GM18909 (cell line): ENCODE measurements at regions not wholly inside any gene's neighbourhood (a gene's known extent, or its start where the extent isn't known, plus 50 kb on each side); places are given as distances from the start of the nearest gene placed in this dataset.
"Not testable (repeated sequence)": the region's sequence is repeated elsewhere in the genome, so short reads cannot be mapped to it uniquely, and the experiment has no call there.

ENCODE experiments used
- ATAC-seq: cut with Tn5 transposase; IDR thresholded peaks from one replicate; pipeline ENCODE4 v1.9.1; 2021; ENCODE audit warnings: mild to moderate bottlenecking; ENCODE audit not compliant: unreplicated experiment, poor library complexity

GRCh38 chr14:88981948-88982347 is 157.5 kb downstream of the TTC8 start:
- ATAC-seq: no peak

GRCh38 chr14:88983755-88984154 is 159.3 kb downstream of the TTC8 start:
- ATAC-seq: no peak

DNA sequence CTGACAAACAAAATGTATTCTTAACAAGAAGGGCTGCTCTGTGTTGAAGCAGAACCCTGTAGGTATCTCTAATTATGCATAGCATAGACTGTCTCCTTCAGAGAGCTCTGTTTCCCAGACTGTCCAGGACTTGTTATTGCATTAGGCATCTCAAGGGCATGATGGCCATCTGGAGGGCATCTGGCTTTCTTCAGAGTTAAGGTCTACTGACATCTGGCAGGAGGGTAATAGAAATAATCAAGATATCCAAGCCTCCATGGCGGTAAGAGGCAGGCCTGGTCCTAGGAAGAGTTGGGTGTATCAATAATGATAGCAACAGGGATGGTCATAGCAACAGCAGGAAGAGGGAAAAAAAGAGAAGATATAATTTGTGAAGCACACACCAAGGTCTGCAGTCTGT is 161.2 kb downstream of the TTC8 start:
- no peak for ATAC-seq

DNA sequence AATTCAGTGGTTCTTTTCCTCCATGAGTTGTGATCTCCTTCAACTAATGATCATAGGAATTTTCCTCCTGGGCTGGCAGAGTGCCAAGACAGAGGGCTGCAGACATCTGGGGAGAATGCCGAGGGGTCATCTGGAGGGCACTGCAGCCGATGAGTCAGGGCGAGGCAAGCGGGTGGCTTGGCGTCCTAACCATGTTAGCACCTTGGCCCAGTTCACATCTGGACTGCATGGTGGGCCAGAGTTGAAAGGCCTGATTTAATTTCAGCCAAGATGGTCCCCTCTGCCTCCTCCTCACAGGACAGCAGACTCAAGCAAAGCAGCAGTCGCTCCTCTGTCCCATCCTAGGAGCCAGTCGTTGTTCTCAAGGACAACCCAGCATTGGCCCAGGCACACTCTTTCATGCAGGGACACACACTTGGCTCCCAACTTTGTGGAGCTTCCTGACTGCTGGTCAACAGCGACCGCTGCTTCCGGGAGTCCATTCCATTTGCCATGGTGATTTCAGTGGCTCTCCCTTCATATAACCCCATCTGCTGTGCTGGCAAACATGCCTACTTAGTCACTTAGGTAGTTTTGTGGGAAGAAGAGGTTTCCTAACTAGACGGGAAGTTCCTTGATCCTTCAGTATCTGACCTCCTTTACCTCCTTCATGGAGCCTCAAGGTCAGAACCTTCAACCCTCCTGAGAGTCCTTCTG is 161.8 kb downstream of the TTC8 start:
- no peak for ATAC-seq

- not testable (repeated sequence) for ATAC-seq
Observed at GRCh38 chr14:88986908-88987307, 162.5 kb downstream of the TTC8 start.

DNA sequence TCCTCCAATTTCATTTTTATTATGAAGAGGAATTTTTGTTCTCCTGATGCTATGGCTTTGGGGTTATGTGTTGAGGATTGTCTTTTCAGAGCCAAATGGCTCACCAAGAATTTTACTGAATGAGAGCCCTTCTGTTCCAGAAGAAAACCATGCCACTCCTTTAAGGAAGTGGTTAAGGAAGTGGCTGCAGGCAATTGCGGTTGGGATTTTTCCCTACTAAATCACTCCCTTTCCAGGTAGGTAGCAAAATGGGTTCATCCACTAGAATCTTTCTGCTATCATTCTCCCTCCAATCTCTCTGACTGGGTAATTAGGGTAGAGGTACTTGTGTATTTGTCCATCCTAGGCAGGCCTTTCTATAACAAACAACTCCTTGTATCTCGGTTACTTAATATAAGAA is 163.1 kb downstream of the TTC8 start:
- no peak for ATAC-seq

- no peak for ATAC-seq
Observed at GRCh38 chr14:88989911-88990310, 165.5 kb downstream of the TTC8 start.

DNA sequence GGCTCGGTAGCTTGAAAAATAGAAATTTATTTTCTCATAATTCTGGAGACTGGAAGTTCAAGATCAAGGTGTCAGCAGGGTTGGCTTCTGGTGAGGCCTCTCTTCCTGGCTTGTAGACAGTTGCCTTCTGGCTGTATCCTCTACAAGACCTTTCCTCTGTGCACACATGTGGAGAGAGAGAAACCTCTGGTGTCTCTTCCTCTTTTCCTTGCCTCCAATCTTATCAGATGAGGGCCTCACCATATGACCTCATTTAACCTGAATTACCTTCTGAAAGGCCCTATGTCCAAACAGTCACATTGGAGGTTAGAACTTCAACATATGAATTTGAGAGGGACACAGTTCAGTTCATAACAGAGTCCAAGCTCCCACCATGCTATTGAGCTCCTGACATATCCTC is 166.4 kb downstream of the TTC8 start:
- ATAC-seq: no peak

GRCh38 chr14:88992011-88992410 is 167.6 kb downstream of the TTC8 start:
- ATAC-seq: no peak

DNA sequence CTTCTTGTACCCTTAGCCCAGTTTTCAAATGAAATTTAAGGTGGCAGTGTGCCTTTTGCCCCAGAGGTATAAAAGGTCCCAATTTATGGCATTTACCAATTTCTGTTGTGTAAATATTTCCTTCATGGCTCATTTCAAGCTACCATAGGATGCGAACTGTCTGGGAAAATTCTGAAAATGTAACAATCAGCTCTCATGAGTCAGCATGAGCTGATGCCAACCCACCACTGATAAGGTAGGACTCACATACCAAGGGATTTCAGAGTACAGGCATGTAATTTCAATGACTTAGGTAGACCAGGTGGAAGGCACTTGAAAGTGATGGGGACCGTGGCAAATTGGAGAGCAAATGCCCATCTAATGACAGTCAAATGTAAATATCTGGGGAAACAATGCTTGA is 169.5 kb downstream of the TTC8 start:
- ATAC-seq: no peak

DNA sequence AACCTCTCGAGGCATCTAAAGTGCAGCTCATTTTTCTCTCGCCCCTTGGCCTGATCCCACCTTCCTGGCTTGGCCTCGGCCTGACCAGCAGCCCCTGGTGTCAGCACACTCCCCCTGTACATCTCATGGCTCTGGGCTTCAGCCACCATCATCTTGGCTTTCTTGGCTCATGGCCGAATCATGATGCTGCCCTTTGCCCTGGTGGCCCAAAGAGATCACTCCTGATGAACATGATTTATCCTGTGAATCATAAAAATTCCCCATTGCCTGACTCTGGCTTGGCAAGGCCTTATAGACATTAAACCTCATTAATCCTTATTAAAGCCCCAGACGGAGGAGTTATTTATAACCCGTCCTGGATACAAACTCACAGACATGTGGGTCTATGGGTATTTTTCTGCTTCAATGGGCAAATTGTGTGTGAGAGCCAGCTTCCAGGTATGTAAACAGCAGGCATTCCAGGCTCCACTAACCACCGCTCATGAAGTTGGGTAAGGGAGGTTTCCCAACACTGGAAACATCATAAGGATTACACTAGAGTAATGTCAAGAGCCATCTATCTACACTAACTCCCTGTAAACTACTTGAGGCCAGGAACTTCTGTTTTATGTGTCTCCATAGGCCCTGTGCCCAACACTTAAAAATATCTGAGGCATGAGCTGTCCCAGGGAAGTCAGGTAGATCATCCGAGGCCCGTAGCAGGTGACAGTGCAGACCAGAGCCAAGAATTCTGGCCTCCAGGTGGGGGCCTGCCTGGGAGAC is 171.2 kb downstream of the TTC8 start:
- ATAC-seq: no peak

- ATAC-seq: no peak
Observed at GRCh38 chr14:88998027-88998426, 173.6 kb downstream of the TTC8 start.

- ATAC-seq: no peak
Observed at GRCh38 chr14:88999137-88999536, 174.7 kb downstream of the TTC8 start.

DNA sequence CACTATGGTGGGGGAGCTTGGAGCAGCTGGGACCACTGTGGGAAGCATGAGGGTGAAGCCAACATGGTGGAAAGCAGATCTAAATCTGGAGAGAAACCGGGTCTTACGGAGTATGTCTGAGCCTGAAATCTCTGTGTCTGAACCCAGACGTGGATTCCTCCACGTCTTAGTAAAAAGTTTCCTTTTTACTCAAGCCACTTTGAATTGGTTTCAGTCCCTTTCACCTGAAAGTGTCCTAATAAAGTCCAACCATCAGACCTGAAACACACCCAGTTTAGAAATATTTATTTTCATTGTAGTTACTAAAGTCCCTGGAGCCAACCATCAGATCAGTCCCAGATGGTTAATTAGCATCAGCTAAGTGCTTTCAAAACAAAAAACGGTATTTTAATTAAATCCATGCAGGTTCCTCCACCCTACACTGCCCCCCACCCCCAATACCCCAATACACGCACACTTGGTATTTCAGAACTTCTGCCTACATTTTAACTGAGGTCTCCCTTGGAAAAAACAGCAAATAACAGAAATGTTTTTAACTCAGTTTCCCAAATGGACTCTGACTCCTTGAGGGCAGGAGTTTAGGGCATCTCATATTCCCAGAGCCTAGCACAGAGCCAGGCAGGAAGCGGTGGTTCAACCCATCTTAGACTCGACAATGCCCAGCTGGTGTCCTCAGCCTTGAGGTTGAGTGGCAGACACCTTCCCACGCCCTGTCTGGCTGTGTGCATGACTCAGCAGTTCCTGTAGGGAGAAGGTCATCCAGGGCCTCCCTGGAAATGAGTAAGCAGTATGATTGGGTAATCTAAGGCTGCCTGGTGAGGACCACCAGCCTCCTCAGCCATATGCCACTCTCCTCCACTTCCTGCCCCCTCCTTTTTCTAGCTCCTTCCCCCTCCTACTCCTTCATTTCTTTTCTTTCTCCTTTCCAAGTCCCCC is 175.8 kb downstream of the TTC8 start:
- ATAC-seq: no peak

GRCh38 chr14:89004166-89004565 is 179.7 kb downstream of the TTC8 start:
- ATAC-seq: no peak

- ATAC-seq: no peak
Observed at GRCh38 chr14:89007906-89008305, 183.5 kb downstream of the TTC8 start.

GRCh38 chr14:89011355-89012281 is 187.2 kb downstream of the TTC8 start:
- ATAC-seq: no peak

- no peak for ATAC-seq
Observed at GRCh38 chr14:89012282-89013097, 188.0 kb downstream of the TTC8 start.

- ATAC-seq: no peak
Observed at GRCh38 chr14:89013098-89013504, 188.7 kb downstream of the TTC8 start.
